Liver (tissue), 3 donors: ENCODE measurements at regions not wholly inside any gene's neighbourhood (a gene's known extent, or its start where the extent isn't known, plus 50 kb on each side); places are given as distances from the start of the nearest gene placed in this dataset.

Source experiments
- TF ChIP-seq, protein P1 (sequence below): fragments of 150-350 bp; IDR thresholded peaks from 2 replicates; pipeline ENCODE4 v1.5.1; 2017; ENCODE audit warnings: improper control_type of control experiment, low read depth, low read length; ENCODE audit not compliant: missing input control
- TF ChIP-seq, protein P2 (sequence below): IDR thresholded peaks from 2 replicates; pipeline ENCODE4 v1.6.1; 2016; ENCODE audit warnings: antibody characterized with exemption
- TF ChIP-seq, protein P3 (sequence below): IDR thresholded peaks from 2 replicates; pipeline ENCODE4 v1.6.1; 2016; ENCODE audit warnings: antibody characterized with exemption
- donor health status: healthy.
- donor health status: healthy.

DNA sequence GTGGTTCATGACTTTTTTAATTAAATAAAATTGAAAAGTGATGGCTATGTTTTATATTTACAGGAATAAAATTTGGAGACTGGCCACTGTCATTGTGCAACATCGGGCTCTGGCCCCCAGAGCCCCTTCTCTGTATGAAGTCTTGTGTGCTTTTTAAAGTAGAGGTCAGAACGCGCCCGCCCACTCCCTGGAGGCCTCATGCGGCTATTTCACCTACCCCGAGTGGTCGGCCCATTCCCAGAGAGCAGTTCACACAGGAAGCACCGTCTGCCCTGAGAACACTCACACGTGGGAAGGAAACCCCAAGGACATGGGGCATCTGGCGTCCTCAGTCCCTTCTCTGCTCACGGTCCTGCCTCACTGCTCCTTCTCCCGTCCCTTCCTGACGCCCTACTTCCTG lies 296.9 kb upstream of the SALL3 start:
- TF ChIP-seq, protein P1, sequence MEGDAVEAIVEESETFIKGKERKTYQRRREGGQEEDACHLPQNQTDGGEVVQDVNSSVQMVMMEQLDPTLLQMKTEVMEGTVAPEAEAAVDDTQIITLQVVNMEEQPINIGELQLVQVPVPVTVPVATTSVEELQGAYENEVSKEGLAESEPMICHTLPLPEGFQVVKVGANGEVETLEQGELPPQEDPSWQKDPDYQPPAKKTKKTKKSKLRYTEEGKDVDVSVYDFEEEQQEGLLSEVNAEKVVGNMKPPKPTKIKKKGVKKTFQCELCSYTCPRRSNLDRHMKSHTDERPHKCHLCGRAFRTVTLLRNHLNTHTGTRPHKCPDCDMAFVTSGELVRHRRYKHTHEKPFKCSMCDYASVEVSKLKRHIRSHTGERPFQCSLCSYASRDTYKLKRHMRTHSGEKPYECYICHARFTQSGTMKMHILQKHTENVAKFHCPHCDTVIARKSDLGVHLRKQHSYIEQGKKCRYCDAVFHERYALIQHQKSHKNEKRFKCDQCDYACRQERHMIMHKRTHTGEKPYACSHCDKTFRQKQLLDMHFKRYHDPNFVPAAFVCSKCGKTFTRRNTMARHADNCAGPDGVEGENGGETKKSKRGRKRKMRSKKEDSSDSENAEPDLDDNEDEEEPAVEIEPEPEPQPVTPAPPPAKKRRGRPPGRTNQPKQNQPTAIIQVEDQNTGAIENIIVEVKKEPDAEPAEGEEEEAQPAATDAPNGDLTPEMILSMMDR, result no peak
- TF ChIP-seq, protein P2, sequence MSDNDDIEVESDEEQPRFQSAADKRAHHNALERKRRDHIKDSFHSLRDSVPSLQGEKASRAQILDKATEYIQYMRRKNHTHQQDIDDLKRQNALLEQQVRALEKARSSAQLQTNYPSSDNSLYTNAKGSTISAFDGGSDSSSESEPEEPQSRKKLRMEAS, result no peak
- TF ChIP-seq, protein P3, sequence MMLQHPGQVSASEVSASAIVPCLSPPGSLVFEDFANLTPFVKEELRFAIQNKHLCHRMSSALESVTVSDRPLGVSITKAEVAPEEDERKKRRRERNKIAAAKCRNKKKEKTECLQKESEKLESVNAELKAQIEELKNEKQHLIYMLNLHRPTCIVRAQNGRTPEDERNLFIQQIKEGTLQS, result no peak
